ENCODE measurements at regions not wholly inside any gene's neighbourhood (a gene's known extent, or its start where the extent isn't known, plus 50 kb on each side); places are given as distances from the start of the nearest gene placed in this dataset.

- TF ChIP-seq CTCF (IDR thresholded peaks at IDR 0.05; ENCODE audit: control extremely low read depth in 1 of 3, insufficient read depth in 1 of 3, low read depth in 1 of 3, low read length in 3 of 3) (no peak), E2F6 (IDR thresholded peaks at IDR 0.05) (no peak), EP300 (IDR thresholded peaks at IDR 0.05; ENCODE audit: borderline replicate concordance in 1 of 2, low read depth in 2 of 2, low read length in 2 of 2) (no peak), TAF1 (IDR thresholded peaks at IDR 0.05; ENCODE audit: low read depth, low read length) (no peak), POLR2A (IDR thresholded peaks at IDR 0.05; ENCODE audit: control extremely low read depth in 1 of 2, low read depth in 2 of 2, low read length in 2 of 2) (no peak)
These were observed 161.6 kb upstream of the BDNF start for GRCh38 chr11:27861706-27862430.
